ENCODE measurements at regions not wholly inside any gene's neighbourhood (a gene's known extent, or its start where the extent isn't known, plus 50 kb on each side); places are given as distances from the start of the nearest gene placed in this dataset.
"Not testable (repeated sequence)": the region's sequence is repeated elsewhere in the genome, so short reads cannot be mapped to it uniquely, and the experiment has no call there.

- TF ChIP-seq, protein P1, sequence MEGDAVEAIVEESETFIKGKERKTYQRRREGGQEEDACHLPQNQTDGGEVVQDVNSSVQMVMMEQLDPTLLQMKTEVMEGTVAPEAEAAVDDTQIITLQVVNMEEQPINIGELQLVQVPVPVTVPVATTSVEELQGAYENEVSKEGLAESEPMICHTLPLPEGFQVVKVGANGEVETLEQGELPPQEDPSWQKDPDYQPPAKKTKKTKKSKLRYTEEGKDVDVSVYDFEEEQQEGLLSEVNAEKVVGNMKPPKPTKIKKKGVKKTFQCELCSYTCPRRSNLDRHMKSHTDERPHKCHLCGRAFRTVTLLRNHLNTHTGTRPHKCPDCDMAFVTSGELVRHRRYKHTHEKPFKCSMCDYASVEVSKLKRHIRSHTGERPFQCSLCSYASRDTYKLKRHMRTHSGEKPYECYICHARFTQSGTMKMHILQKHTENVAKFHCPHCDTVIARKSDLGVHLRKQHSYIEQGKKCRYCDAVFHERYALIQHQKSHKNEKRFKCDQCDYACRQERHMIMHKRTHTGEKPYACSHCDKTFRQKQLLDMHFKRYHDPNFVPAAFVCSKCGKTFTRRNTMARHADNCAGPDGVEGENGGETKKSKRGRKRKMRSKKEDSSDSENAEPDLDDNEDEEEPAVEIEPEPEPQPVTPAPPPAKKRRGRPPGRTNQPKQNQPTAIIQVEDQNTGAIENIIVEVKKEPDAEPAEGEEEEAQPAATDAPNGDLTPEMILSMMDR (IDR thresholded peaks at IDR 0.05), result not testable (repeated sequence)
- TF ChIP-seq POLR2A, POLR2AphosphoS5 (IDR thresholded peaks at IDR 0.05): not testable (repeated sequence)
Measured at GRCh38 chr9:40169204-40169603, 813.7 kb downstream of the SPATA31A1 start.
